ENCODE measurements at regions not wholly inside any gene's neighbourhood (a gene's known extent, or its start where the extent isn't known, plus 50 kb on each side); places are given as distances from the start of the nearest gene placed in this dataset.

DNA sequence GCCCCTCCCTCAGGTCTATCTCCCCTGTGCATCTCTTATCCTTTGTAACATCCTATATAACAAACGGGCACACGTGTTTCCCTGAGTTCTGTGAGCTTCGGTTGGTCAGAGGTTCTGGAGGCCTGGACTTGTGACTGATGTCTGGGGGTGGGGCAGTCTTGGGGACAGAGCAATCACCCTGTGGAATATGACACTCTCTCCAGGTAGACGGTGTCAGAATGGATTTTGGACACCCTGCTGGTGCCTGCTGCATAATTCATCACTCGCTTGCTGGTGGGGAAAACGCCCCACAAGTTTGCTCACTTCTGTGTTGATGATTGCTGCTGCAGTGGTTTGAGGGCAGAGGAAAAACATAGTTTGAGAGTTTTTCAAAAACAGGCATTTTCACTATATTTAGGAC, 223.2 kb downstream of the UQCRFS1 start:
- no peaks in the 10 kb centered on the region for H4K20me1 ChIP-seq (ENCODE audit: insufficient read depth)
- no peaks in the 10 kb centered on the region for H3K9me3 ChIP-seq (ENCODE audit: insufficient read depth, low read depth)
- no peak overlapping the region for H3K4me2 ChIP-seq
- intact Hi-C loops (cut with micrococcal nuclease; ENCODE audit: unreplicated experiment): no loop called here
- no peak for DNase-seq
- no peaks in the 10 kb centered on the region for H3K9me2 ChIP-seq (ENCODE audit: insufficient read depth)
- no TSS peak for BruUV-seq (replicated peaks)
- POLR2A ChIA-PET (ENCODE audit: unreplicated experiment): no interaction called here
- no peak overlapping the region for H3K4me3 ChIP-seq
- no peaks in the 10 kb centered on the region for H3K79me2 ChIP-seq (ENCODE audit: low read depth)
- no peaks in the 10 kb centered on the region for H3K36me3 ChIP-seq (ENCODE audit: low read depth)
- H2AFZ ChIP-seq: no peak overlapping the region
- no peaks in the 10 kb centered on the region for H3F3A ChIP-seq (ENCODE audit: insufficient read depth, low read depth)
- CTCF ChIA-PET: no interaction called here
- no peaks in the 10 kb centered on the region for H3K4me1 ChIP-seq (replicated peaks; ENCODE audit: insufficient read depth)
- H3K27ac ChIP-seq: no peak overlapping the region
- TF ChIP-seq, protein P1, sequence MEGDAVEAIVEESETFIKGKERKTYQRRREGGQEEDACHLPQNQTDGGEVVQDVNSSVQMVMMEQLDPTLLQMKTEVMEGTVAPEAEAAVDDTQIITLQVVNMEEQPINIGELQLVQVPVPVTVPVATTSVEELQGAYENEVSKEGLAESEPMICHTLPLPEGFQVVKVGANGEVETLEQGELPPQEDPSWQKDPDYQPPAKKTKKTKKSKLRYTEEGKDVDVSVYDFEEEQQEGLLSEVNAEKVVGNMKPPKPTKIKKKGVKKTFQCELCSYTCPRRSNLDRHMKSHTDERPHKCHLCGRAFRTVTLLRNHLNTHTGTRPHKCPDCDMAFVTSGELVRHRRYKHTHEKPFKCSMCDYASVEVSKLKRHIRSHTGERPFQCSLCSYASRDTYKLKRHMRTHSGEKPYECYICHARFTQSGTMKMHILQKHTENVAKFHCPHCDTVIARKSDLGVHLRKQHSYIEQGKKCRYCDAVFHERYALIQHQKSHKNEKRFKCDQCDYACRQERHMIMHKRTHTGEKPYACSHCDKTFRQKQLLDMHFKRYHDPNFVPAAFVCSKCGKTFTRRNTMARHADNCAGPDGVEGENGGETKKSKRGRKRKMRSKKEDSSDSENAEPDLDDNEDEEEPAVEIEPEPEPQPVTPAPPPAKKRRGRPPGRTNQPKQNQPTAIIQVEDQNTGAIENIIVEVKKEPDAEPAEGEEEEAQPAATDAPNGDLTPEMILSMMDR (conservative IDR thresholded peaks at IDR 0.05): no peak
- peaks cover 42% of the 10 kb centered on the region for H3K27me3 ChIP-seq (ENCODE audit: insufficient read depth, low read depth)

DNA sequence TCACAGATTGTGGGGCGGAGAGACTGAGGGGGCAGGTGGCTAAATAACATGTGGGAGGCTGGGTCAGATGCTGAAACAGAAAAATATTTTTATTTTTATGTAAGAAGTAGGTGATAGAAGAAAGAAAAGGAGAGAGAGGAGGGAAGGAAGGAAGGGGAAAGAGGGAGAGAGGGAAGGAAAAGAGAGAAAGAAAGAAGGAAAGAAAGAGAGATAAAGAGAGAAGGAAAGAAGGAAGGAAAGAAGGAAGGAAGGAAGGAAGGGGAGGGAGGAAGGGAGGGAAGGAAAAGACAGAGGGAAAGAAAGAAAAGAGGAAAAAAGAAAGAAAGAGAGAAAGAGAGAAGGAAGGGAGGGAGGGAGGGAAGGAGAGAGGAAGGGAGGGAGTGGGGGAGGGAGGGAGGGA, 224.9 kb downstream of the UQCRFS1 start:
- intact Hi-C loops (cut with micrococcal nuclease; ENCODE audit: unreplicated experiment): no loop called here
- CTCF ChIA-PET: no interaction called here
- no peak for DNase-seq
- Histone ChIP-seq H4K20me1 (ENCODE audit: insufficient read depth) (no peaks in the 10 kb centered on the region), H3K9me2 (ENCODE audit: insufficient read depth) (no peaks in the 10 kb centered on the region), H3K4me2 (no peak overlapping the region), H3F3A (ENCODE audit: insufficient read depth, low read depth) (no peaks in the 10 kb centered on the region), H2AFZ (no peak overlapping the region), H3K4me3 (no peak overlapping the region), H3K79me2 (ENCODE audit: low read depth) (no peaks in the 10 kb centered on the region), H3K27ac (no peak overlapping the region), H3K36me3 (ENCODE audit: low read depth) (no peaks in the 10 kb centered on the region), H3K27me3 (ENCODE audit: insufficient read depth, low read depth) (peaks cover 58% of the 10 kb centered on the region), H3K9me3 (ENCODE audit: insufficient read depth, low read depth) (no peaks in the 10 kb centered on the region), H3K4me1 (replicated peaks; ENCODE audit: insufficient read depth) (no peaks in the 10 kb centered on the region)
- POLR2A ChIA-PET (ENCODE audit: unreplicated experiment): no interaction called here
- BruUV-seq (replicated peaks): no TSS peak
- TF ChIP-seq, protein P1 (conservative IDR thresholded peaks at IDR 0.05): no peak
- TF ChIP-seq EZH2 (IDR thresholded peaks at IDR 0.05; ENCODE audit: low read depth): no peak

DNA sequence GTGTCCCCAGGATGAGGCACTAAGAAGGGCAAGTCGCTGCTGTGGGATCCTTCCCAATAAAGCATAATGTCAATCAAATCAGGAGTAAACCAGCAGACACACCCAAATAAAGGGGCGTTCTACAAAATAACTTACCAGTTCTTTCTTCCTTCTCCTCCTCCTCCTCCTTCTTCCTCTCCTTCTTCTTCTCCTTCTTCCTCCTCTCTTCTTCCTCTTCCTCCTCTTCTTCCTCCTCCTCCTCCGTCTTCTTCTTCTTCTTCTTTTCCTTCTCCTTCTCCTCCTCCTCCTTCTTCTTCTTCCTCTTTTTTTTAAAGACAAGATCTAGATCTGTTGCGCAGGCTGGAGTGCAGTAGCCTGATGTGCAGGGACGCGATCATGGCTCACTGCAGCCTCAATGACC, 225.8 kb downstream of the UQCRFS1 start:
- no peak overlapping the region for H3K4me3 ChIP-seq
- peaks cover 67% of the 10 kb centered on the region for H3K27me3 ChIP-seq (ENCODE audit: insufficient read depth, low read depth)
- CTCF ChIA-PET: no interaction called here
- no peaks in the 10 kb centered on the region for H3F3A ChIP-seq (ENCODE audit: insufficient read depth, low read depth)
- BruUV-seq (replicated peaks): no TSS peak
- no peak overlapping the region for H2AFZ ChIP-seq
- H3K9me3 ChIP-seq (ENCODE audit: insufficient read depth, low read depth): no peaks in the 10 kb centered on the region
- intact Hi-C loops (cut with micrococcal nuclease; ENCODE audit: unreplicated experiment): no loop called here
- TF ChIP-seq, protein P1 (conservative IDR thresholded peaks at IDR 0.05): no peak
- TF ChIP-seq EZH2 (IDR thresholded peaks at IDR 0.05; ENCODE audit: low read depth): no peak
- H3K27ac ChIP-seq: no peak overlapping the region
- no peaks in the 10 kb centered on the region for H3K4me1 ChIP-seq (replicated peaks; ENCODE audit: insufficient read depth)
- no peak for DNase-seq
- POLR2A ChIA-PET (ENCODE audit: unreplicated experiment): no interaction called here
- no peaks in the 10 kb centered on the region for H3K36me3 ChIP-seq (ENCODE audit: low read depth)
- H3K79me2 ChIP-seq (ENCODE audit: low read depth): no peaks in the 10 kb centered on the region
- no peak overlapping the region for H3K4me2 ChIP-seq
- H3K9me2 ChIP-seq (ENCODE audit: insufficient read depth): no peaks in the 10 kb centered on the region
- H4K20me1 ChIP-seq (ENCODE audit: insufficient read depth): no peaks in the 10 kb centered on the region

Data from PC-9 (cell line).